Lower lobe of right lung (tissue), 2 donors: ENCODE measurements at regions not wholly inside any gene's neighbourhood (a gene's known extent, or its start where the extent isn't known, plus 50 kb on each side); places are given as distances from the start of the nearest gene placed in this dataset.

ENCODE experiments used
- ATAC-seq, 2 donors: fragments of 200-7000 bp; cut with Tn5 transposase; one replicate each; pipeline ENCODE4 v1.9.1; 2020 to 2022; ENCODE audit warnings: mild to moderate bottlenecking in 2 of 2, moderate library complexity in 2 of 2
- DNase-seq: peaks from one replicate; pipeline ENCODE4 v3.0.0-alpha.2; 2020
- H3K27ac ChIP-seq: fragments of 200-600 bp; one replicate; pipeline ENCODE4 v1.8.0; 2022
- H3K27me3 ChIP-seq: fragments of 200-600 bp; one replicate; pipeline ENCODE4 v1.8.0; 2022; ENCODE audit warnings: low read depth
- H3K36me3 ChIP-seq: fragments of 200-600 bp; one replicate; pipeline ENCODE4 v1.8.0; 2022; ENCODE audit warnings: mild to moderate bottlenecking
- H3K4me1 ChIP-seq: fragments of 200-600 bp; one replicate; pipeline ENCODE4 v1.8.0; 2022
- H3K4me3 ChIP-seq: fragments of 200-600 bp; one replicate; pipeline ENCODE4 v1.8.0; 2022; ENCODE audit warnings: mild to moderate bottlenecking
- H3K9me3 ChIP-seq: fragments of 200-600 bp; one replicate; pipeline ENCODE4 v1.8.0; 2022
- CTCF ChIP-seq: fragments of 200-600 bp; IDR thresholded peaks from one replicate; pipeline ENCODE4 v1.8.0; 2022; ENCODE audit warnings: antibody characterized with exemption, mild to moderate bottlenecking
- intact Hi-C: fragments of 100-400 bp; cut with DNase I; formaldehyde crosslinking; loops from one replicate; pipeline ENCODE4 v1.11.0; 2022
- donor health status: DM: no; HTN: yes; CAD: no; lungs with severe emphysema.

- no peak for TF ChIP-seq CTCF
- DNase-seq (no peak), ATAC-seq (peak in 1 of 2 donors; percentile 29)
- no peak overlapping the region for H3K4me3 ChIP-seq
- no peaks in the 10 kb centered on the region for H3K4me1 ChIP-seq
- H3K9me3 ChIP-seq: no peaks in the 10 kb centered on the region
- H3K36me3 ChIP-seq: no peaks in the 10 kb centered on the region
- H3K27me3 ChIP-seq: peaks cover 16% of the 10 kb centered on the region
- intact Hi-C loops: no loop called here
- H3K27ac ChIP-seq: no peak overlapping the region
Observed at GRCh38 chr1:30359539-30360220, 363.7 kb downstream of the MATN1 start.

GRCh38 chr1:30358500-30358899 lies 364.9 kb downstream of the MATN1 start:
- ATAC-seq: no peak
- TF ChIP-seq CTCF: no peak
- peaks cover 16% of the 10 kb centered on the region for H3K27me3 ChIP-seq

GRCh38 chr1:30356839-30357238 lies 366.5 kb downstream of the MATN1 start:
- no peak for TF ChIP-seq CTCF
- Histone ChIP-seq H3K27me3 (peaks cover 12% of the 10 kb centered on the region), H3K27ac (no peak overlapping the region), H3K4me3 (no peak overlapping the region), H3K9me3 (no peaks in the 10 kb centered on the region), H3K36me3 (no peaks in the 10 kb centered on the region), H3K4me1 (no peaks in the 10 kb centered on the region)
- ATAC-seq: no peak
- intact Hi-C loops: no loop called here
- DNase-seq: no peak

More at GRCh38 chr1:30358500-30358899, 364.9 kb downstream of the MATN1 start:
- intact Hi-C loops: no loop called here
- H3K27ac ChIP-seq: no peak overlapping the region
- H3K9me3 ChIP-seq: no peaks in the 10 kb centered on the region
- DNase-seq: no peak
- no peaks in the 10 kb centered on the region for H3K36me3 ChIP-seq
- no peak overlapping the region for H3K4me3 ChIP-seq
- H3K4me1 ChIP-seq: no peaks in the 10 kb centered on the region

- no peak overlapping the region for H3K27ac ChIP-seq
- peaks cover 3% of the 10 kb centered on the region for H3K27me3 ChIP-seq
- DNase-seq: no peak
- TF ChIP-seq CTCF: no peak
- H3K9me3 ChIP-seq: no peaks in the 10 kb centered on the region
- no peaks in the 10 kb centered on the region for H3K36me3 ChIP-seq
- intact Hi-C loops: no loop called here
- no peaks in the 10 kb centered on the region for H3K4me1 ChIP-seq
- ATAC-seq: no peak
- H3K4me3 ChIP-seq: no peak overlapping the region
Observed at GRCh38 chr1:30354410-30354809, 369.0 kb downstream of the MATN1 start.

- H3K27me3 ChIP-seq: peaks cover 3% of the 10 kb centered on the region
- intact Hi-C loops: no loop called here
Observed at GRCh38 chr1:30353637-30354036, 369.7 kb downstream of the MATN1 start.

More at GRCh38 chr1:30353637-30354036, 369.7 kb downstream of the MATN1 start:
- DNase-seq: no peak
- no peak overlapping the region for H3K4me3 ChIP-seq
- H3K9me3 ChIP-seq: no peaks in the 10 kb centered on the region
- no peaks in the 10 kb centered on the region for H3K36me3 ChIP-seq
- H3K27ac ChIP-seq: no peak overlapping the region
- H3K4me1 ChIP-seq: no peaks in the 10 kb centered on the region
- TF ChIP-seq CTCF: no peak
- no peak for ATAC-seq
